ENCODE measurements at regions not wholly inside any gene's neighbourhood (a gene's known extent, or its start where the extent isn't known, plus 50 kb on each side); places are given as distances from the start of the nearest gene placed in this dataset.

DNA sequence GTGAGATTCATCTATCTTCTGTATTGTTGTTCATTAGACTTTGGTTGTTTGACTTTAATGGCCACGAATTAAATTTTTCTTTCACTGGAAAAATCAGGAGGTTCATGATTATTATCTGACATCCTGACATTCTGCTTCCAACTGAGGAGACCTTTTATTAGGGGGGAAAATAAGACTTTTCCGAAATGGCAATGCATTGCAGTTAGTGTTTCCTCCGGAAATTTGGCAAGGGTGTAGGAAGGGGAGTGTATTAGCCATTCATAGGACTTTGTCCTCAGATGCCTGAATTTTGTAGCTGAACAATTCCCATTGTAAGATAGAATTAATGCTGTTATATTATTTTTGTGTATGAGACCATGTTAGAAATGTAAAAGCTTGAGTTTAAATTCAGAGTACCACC, 450.6 kb upstream of the TGFBR2 start:
- H2AFZ ChIP-seq, result no peak overlapping the region
- H3K27me3 ChIP-seq, result no peaks in the 10 kb centered on the region
- 91% methylated on average over 3 of the region's 3 CpGs for WGBS (ENCODE audit: low lambda C conversion rate, missing lambda C conversion rate)
- no peaks in the 10 kb centered on the region for H3K9me2 ChIP-seq (replicated peaks; ENCODE audit: insufficient read depth)
- no peaks in the 10 kb centered on the region for H3K79me2 ChIP-seq
- no peaks in the 10 kb centered on the region for H3K36me3 ChIP-seq (replicated peaks; ENCODE audit: insufficient read depth, low read depth)
- H3K4me1 ChIP-seq (ENCODE audit: insufficient read depth), result no peaks in the 10 kb centered on the region
- no peaks in the 10 kb centered on the region for H3K9me3 ChIP-seq (ENCODE audit: low read depth)
- H3K27ac ChIP-seq, result no peak overlapping the region
- no peak overlapping the region for H3K4me3 ChIP-seq
- no peak for TF ChIP-seq EZH2 (IDR thresholded peaks at IDR 0.05; ENCODE audit: borderline replicate concordance)
- no peak for TF ChIP-seq EZH2phosphoT487 (IDR thresholded peaks at IDR 0.05; ENCODE audit: low read depth, severe bottlenecking, unreplicated experiment)
- TF ChIP-seq, protein P1, sequence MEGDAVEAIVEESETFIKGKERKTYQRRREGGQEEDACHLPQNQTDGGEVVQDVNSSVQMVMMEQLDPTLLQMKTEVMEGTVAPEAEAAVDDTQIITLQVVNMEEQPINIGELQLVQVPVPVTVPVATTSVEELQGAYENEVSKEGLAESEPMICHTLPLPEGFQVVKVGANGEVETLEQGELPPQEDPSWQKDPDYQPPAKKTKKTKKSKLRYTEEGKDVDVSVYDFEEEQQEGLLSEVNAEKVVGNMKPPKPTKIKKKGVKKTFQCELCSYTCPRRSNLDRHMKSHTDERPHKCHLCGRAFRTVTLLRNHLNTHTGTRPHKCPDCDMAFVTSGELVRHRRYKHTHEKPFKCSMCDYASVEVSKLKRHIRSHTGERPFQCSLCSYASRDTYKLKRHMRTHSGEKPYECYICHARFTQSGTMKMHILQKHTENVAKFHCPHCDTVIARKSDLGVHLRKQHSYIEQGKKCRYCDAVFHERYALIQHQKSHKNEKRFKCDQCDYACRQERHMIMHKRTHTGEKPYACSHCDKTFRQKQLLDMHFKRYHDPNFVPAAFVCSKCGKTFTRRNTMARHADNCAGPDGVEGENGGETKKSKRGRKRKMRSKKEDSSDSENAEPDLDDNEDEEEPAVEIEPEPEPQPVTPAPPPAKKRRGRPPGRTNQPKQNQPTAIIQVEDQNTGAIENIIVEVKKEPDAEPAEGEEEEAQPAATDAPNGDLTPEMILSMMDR (IDR thresholded peaks at IDR 0.05; ENCODE audit: poor library complexity), result no peak
- DNase-seq (ENCODE audit: low spot score), result no peak
- no peaks in the 10 kb centered on the region for H4K20me1 ChIP-seq (ENCODE audit: insufficient read depth, poor library complexity, severe bottlenecking)
- H3K4me2 ChIP-seq, result no peak overlapping the region

DNA sequence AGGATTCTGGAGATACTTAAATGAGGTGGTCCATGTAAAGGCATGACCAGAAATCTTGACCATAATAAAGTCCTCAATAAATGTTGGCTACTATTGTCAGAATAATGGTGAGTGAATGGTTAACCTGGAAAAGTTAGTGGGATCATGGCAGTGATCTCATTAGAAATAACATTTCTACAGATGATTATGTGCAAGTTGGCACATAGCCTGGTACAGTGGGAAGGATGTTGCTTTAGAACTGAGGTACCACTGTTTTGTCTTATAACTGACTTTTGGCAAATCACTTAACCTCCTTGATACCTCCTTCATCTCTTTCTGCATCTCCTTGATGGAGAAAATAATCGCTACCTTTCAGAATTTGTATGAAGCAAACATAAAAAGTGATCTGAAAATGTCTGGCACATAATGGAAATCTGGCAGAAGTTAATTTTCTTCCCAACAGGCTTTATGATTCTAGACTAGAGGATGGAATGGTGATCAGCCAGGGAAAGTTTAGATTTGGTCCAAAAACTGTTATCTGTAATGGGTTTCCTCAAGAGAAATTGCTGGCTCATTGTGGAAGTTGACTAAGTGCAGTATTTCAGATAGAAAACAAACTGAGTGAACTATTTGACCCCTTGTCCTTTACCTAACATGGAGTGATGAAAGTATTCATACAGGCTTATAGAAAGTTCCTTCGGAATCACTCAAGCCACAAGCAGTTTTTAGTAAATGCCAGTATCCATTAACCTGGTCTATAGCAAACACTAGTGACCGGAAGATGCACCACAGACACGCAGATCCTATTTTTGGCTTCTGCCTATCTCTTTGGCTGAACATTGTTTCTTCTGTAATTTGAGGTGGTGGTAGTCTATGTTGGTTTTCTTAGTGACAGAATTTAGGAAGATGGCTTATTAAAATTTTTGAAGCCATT, 449.6 kb upstream of the TGFBR2 start:
- no peak for DNase-seq (ENCODE audit: low spot score)
- Histone ChIP-seq H3K79me2 (no peaks in the 10 kb centered on the region), H3K36me3 (replicated peaks; ENCODE audit: insufficient read depth, low read depth) (no peaks in the 10 kb centered on the region), H2AFZ (no peak overlapping the region), H3K27ac (no peak overlapping the region), H3K9me3 (ENCODE audit: low read depth) (no peaks in the 10 kb centered on the region), H3K9me2 (replicated peaks; ENCODE audit: insufficient read depth) (no peaks in the 10 kb centered on the region), H3K4me3 (no peak overlapping the region), H3K27me3 (no peaks in the 10 kb centered on the region), H3K4me2 (no peak overlapping the region), H3K4me1 (ENCODE audit: insufficient read depth) (no peaks in the 10 kb centered on the region), H4K20me1 (ENCODE audit: insufficient read depth, poor library complexity, severe bottlenecking) (no peaks in the 10 kb centered on the region)
- no peak for TF ChIP-seq EZH2 (IDR thresholded peaks at IDR 0.05; ENCODE audit: borderline replicate concordance)
- no peak for TF ChIP-seq EZH2phosphoT487 (IDR thresholded peaks at IDR 0.05; ENCODE audit: low read depth, severe bottlenecking, unreplicated experiment)
- TF ChIP-seq, protein P1 (IDR thresholded peaks at IDR 0.05; ENCODE audit: poor library complexity), result no peak
- WGBS (ENCODE audit: low lambda C conversion rate, missing lambda C conversion rate), result 97% methylated on average over 4 of the region's 4 CpGs

DNA sequence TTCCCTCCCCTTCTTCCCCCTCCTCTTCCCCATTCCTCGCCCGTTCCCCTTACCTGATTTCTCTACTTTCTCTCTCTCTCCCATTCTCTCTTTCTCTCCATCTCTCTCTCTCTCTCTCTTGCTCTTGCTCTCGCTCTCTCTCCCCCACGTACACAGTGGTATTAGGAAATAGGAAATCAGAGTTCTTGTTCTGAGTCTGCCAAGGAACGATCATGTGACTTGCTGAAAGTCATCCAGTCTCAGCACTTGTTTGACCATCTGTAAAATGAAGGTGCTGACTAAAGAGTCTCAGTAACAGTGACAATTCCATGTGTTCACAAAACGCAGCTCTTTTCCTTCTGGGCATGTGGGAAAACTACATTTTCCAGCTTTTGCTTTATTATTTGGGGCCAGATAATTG, 445.0 kb upstream of the TGFBR2 start:
- DNase-seq (ENCODE audit: low spot score), result no peak
- no peaks in the 10 kb centered on the region for H3K36me3 ChIP-seq (replicated peaks; ENCODE audit: insufficient read depth, low read depth)
- H3K27ac ChIP-seq, result no peak overlapping the region
- no peaks in the 10 kb centered on the region for H3K27me3 ChIP-seq
- TF ChIP-seq, protein P1 (IDR thresholded peaks at IDR 0.05; ENCODE audit: poor library complexity), result no peak
- TF ChIP-seq EZH2 (IDR thresholded peaks at IDR 0.05; ENCODE audit: borderline replicate concordance), result no peak
- TF ChIP-seq EZH2phosphoT487 (IDR thresholded peaks at IDR 0.05; ENCODE audit: low read depth, severe bottlenecking, unreplicated experiment), result no peak
- no peaks in the 10 kb centered on the region for H3K4me1 ChIP-seq (ENCODE audit: insufficient read depth)
- no peaks in the 10 kb centered on the region for H4K20me1 ChIP-seq (ENCODE audit: insufficient read depth, poor library complexity, severe bottlenecking)
- H2AFZ ChIP-seq, result no peak overlapping the region
- no peak overlapping the region for H3K4me3 ChIP-seq
- 90% methylated on average over 6 of the region's 6 CpGs for WGBS (ENCODE audit: low lambda C conversion rate, missing lambda C conversion rate)
- H3K9me2 ChIP-seq (replicated peaks; ENCODE audit: insufficient read depth), result no peaks in the 10 kb centered on the region
- H3K79me2 ChIP-seq, result no peaks in the 10 kb centered on the region
- no peak overlapping the region for H3K4me2 ChIP-seq
- H3K9me3 ChIP-seq (ENCODE audit: low read depth), result no peaks in the 10 kb centered on the region

All from hepatocyte (in vitro differentiated cells).